ENCODE measurements at regions not wholly inside any gene's neighbourhood (a gene's known extent, or its start where the extent isn't known, plus 50 kb on each side); places are given as distances from the start of the nearest gene placed in this dataset.

GRCh38 chr1:235025422-235025984 is 103.1 kb downstream of the TOMM20 start:
- no peak for DNase-seq

DNA sequence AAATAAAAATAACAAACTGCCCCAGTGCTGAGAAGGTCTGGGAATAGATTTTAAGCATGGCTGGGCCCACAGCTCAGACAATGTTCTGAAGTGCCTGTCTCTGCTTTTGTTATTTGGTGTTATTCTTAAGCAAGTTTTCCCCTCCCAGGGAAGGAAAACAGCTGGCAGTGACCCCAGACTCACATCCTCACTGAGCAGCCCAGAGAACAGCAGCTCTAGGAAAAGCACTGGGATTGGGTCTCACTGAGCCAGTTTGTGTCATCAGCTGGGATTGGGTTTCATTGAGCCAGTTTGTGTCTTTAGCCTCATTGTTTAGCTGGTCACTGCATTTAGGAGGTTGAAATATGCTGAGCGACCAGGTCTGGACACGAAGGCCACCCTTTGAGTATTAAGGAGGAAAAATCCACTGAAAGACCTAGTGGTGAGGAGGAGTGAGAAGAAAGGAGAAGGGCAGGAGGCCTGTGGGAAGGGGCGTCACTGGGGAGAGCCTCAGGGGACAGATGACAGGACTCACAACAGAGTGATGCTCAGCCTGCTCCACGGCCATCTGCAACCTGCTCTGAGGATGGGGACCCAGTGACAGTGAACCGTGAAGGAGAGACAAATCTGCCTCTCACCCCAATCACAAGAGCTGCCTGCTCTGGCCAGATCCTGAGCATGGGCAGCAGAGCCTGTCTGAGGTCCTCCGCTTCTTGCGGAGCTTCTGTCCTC is 103.8 kb downstream of the TOMM20 start:
- no peak for DNase-seq

DNA sequence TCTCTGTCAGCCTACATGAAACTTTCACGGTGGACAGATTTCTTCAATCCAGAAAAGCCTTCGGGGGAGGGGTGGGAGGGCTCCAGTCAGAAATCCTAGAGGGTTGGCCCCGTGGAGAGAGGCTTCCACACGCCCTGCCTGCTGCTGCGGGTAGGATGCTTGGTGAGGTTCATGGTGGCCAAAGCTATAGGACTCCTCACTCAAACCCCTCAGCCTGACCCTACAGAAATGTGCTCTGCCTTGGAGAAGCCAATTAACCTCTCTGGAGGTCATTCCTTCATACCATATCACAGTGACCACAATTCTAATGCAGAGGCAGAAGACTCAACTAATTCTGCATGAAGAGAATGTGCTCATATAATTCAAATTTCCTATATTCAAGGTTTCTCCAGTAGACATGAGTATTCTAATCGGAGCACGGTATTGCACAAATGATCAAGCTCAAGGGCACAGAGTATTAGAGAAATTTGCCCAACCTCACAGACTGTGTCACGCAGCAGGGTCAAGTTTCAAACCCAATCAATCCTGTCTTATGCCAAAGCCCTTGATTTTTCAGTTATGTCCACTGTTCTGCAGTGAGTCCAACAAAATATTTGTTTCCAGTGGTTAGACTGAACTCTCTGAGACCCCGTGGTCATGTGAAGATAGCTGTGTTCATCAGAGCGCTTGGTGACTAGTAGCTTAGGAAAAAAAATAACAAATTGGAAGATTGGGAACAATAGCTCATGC is 104.8 kb downstream of the TOMM20 start:
- no peak for DNase-seq

DNA sequence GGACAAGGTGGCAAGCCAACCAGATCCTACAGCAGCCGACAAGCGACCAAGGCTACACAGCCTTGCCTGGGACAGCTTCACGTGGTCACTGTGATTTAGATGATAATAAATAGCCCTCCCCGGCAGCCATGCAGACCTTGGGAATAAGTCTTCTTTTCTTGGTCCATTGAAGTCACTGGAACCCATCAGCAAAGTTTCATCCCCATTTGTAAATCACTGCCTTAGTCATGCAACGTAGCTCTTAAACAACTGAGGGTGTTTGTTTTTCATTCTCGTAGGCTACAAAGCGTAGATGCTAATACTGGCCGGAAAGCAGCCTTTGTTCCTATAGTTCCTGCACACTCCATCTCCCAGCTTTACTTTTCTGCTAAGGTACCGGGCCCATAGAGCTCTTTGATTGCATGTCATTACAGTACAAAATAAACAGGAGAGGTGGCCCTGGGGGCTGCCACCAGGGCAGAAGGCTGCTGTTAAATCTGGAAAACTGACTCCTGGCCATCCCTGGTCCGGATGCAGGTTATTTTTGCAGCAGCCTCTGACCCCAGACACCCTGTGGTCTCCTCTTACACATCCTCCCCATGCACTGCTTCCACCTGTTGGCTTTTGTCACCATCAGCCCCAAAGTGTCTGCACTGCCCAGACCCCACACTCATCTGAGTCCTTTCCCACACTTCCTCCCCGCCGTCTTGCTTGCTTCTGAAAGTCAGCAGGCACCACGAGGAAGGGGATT is 105.5 kb downstream of the TOMM20 start:
- no peak for DNase-seq

DNA sequence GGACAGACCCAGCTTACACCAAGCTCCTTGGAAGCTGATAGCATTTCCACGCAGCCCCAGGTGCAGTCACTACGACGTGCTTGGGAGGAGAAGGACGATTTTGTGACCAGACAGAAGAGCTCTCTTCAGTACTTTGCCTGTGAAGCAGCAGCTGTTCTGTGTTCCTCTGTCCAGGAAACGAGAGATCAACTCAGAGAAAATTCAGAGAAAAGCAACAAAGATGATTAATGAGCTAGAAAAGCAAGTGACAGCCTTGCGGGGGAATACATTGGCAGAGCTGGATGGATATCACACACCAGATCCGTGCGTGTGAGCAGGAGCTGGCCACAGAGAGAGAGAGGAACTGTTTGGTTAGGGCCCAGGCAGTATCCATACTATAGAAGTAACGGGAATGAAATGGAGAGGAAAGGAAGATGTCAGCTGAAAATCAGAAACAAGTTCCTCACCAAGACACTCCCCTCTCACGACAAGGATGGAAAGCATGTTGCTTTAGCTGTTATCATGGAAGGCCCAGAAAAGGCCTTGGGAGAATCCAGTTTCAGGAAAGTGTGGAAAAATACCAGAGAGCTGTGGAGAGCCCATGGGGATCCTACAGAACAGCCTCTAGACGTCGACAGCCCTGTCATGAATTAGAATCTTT is 106.2 kb downstream of the TOMM20 start:
- no peak for DNase-seq

GRCh38 chr1:235021815-235022214 is 106.8 kb downstream of the TOMM20 start:
- no peak for DNase-seq

DNA sequence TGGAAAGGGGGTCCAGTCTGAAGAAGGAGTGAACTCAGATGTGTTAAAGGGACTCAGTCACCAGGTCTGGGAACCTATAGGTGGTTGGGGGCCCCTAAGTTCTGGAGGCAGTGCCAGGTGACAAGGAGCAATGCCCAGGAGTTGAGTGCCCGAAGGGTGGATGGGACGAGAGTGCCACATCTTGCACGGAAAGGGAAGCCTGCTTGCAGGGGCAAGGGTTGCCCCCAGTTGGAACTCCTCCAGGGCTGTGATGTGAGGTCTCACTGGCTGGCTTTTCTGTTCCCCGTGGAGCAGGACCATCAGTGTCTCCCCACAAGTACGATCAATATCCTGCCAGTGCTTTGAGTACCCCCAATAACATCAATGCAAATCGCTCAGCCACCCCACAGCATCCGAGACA is 107.3 kb downstream of the TOMM20 start:
- DNase-seq, result no peak

- no peak for DNase-seq
These were observed 108.7 kb downstream of the TOMM20 start for GRCh38 chr1:235019961-235020360.

DNA sequence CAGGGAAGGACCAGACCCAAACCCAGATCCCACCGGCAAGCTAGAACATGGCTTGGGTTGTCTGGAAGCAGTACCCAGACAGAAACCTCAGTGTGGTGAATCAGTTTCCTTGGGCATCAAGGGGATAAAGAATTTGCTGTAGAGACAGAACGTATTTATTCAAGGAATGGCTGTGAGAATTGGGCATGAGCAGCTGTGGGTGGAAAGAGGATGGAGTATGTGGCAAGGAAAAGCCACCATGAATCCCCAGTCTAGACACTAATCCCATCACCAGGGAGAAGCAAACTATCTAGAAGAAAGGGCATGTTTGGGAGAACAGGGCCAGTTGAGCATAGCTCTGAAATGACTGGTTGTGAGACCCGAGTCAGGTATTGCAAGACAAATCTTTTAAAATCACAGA is 109.2 kb downstream of the TOMM20 start:
- no peak for DNase-seq

DNA sequence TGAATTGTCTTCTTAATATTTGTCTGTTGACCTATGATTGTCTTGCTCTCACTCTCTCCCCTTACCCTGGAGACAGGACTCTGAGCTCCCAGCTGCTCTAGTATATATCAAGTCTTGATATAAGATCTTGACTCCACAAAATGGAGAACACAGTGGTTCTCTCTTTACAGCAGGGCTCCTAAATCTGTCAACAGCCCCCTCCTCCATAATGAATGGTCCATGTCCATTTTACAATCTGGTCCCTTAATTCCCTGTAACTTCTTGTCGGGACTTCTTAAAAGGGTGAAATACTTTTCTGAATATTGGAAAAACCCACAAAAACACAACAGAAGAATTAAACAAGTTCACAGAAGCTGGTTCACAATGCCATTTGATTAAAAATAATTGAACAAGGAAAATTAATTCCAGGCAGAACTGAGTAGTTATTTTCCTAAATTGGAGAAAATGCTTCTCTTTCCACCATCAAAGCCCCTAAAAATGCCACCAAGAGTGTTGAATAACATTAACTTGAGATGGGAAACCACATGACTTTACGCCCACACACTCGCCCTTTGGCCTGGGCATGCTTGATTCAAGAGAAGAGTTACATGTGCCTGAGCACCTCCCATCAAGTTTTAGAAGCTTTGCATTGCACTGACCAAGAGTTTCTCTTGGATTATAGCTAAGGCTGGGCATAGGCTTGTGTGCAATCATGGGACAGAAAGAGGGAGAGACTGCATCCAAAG is 109.8 kb downstream of the TOMM20 start:
- DNase-seq, result no peak

DNA sequence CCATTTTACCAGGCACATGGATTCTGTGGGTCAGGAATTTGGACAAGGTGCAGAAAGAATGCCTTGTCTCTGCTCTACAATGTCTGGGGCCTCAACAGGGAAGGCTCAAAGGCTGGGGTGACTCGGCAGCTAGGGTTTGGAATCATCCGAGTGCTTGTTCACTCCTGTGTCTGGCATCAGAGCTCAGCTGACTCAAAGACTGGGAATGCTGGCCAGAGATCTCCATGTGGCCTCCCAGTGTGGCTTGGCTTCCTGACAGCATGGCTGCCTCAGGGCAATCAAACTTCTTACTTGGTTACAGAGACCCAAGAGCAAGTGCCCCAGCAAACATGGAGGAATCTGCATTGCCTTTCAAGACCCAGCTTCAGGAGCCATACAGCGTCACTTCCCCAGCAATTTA is 110.5 kb downstream of the TOMM20 start:
- no peak for DNase-seq

DNA sequence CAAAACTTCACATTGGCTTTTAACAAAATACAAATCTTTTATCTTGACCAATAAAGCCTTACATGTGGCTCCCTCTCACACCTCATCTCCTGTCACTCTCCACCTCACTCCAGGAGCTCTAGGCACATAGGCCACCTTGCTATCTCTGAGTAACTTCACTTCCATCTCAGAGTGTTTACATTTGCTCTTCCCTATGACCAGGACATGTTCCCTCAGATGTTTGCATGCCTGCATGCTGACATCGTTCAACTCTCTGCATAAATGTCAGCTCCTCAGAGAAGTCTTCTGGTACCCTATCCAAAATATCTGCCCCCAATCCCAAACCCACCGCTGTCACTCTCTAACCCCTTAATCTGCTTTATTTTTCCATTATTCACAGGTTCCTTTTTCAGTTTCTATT is 110.9 kb downstream of the TOMM20 start:
- DNase-seq, result no peak

DNA sequence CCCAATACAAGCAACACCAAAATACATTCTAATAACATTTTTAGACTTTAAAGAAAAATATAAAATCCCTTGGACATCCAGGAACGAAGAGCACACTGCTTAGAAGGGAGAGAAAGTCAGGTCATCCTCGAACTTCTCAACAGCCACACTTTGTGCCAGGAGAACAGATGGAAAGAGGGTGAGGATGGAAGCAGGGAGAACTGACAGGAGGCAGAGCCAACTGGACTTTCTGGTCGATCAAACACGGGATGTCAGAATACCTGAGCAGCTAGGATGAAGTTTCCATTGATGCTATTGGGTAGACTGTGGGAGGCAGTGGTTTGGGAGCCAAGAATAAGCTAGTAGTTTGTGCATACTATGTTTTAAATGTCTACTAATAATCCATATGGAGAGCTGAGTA is 111.4 kb downstream of the TOMM20 start:
- no peak for DNase-seq

DNA sequence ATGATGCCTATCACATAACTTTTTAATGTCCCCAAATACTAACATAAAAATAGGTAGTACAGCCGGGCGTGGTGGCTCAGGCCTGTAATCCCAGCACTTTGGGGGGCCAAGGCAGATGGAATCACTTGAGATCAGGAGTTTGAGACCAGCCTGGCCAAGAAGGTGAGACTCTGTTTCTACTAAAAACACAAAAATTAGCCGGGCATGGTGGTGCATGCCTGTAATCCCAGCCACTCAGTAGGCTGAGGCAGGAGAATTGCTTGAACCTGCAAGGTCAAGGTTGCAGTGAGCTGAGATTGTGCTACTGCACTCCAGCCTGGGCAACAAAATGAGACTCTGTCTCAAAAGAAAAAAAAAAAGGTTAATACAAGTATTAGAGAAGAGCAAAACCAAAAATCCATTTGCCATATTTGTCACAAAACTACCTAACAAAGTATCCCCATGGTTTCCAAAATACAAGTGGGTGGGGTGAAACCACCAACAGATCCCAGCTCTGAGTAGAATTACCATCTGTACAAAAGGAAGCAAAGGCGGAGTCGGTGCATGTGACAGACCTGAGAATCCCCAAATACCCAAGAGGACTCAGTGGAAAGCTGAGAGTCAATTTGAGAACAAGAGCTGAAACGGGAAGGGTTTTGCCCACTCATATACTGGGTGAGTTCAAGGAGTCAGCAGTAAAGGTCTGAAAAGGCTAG is 113.2 kb downstream of the TOMM20 start:
- no peak for DNase-seq

GRCh38 chr1:235014756-235015155 is 113.9 kb downstream of the TOMM20 start:
- no peak for DNase-seq

DNA sequence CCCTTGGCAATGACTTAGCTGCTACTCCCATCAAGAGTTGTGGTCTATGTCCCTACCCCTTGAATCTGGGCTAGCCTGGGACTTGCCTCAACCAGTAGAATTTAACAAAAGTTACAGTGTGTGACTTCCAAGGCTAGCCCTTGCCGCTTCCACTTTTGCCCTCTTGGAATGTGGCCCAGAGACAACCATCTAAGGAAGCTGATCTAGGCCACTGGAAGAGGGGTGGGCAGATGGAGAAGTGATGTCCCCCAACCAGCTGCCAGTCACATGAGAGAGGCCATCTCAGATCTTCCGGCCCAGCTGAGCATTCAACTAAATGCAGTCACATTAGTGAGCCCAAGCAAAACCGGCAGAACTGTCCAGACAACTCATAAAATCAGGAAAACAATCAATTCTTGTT is 115.1 kb downstream of the TOMM20 start:
- no peak for DNase-seq

DNA sequence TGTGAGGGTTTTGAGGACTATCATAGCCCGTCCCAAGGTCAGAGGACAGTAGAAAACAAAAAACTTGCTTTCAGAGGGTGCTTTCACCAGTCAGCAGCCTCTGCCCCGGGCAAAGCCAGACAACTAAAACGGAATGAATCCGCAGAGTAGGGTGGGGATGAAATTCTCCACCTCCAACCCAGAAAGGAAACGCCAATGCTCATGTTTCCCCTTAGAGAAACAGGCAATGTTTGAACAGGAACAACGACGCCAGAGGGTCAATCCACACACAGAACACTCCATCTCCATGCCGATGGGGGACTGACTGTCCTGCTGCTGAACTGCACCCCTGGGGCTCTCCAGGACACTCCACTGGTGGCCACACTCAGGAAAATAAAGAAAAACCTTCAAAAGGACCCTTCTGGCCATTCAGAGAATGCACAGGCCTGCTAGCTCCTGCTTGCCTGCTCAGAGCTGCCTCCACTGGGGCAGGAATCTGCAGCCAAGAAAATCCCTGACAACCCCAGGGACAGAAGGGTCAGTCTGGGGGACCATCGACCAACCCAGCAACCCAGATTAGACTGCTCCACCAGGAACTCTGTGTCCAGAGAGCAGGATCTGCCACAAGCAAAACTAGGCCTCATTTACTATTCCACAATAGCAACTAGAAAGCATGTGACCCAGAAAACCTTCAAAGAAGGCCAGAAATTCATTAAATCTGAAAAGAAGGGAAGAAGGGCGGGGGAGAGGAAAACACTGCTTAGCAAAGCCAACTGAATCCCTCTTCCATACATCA is 116.0 kb downstream of the TOMM20 start:
- DNase-seq, result no peak

DNA sequence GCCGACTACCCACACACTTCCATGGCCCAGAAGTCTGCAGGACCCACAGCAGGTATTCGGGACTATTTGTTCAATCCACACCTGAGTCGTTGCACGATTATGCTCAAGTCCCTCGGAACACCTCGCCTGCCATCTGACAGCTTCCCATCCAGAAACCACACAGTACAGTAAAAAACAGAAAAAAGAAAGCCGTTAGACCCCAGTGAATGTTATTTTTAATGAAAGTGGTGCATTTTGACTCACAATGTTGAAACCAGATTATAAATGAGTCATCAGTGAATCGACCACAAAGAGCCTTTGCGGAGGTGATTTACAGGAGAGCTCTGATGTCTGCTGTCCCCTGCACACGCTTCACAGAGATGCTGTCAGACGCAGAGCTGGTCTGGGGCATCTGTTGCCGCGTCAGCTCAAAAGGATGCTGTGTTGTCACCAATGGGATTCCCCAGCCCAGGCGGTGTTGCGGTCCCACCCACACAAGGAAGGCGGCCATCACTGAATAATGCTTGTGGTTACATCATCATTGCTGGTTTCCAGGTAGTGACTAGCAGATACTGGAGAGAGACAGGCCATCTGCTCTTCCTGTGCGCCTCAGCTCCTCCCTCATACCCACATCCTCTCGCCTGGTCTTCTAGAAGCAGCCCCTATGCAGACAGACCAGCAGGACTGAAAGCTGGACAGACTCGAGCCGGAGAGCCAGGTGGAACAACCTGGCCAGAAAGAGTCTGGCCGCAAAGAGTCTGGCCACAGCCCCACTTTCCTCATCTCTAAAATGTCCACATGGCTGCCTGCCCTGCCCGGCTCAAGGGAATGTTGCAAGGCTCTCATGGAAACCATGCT is 116.8 kb downstream of the TOMM20 start:
- no peak for DNase-seq

DNA sequence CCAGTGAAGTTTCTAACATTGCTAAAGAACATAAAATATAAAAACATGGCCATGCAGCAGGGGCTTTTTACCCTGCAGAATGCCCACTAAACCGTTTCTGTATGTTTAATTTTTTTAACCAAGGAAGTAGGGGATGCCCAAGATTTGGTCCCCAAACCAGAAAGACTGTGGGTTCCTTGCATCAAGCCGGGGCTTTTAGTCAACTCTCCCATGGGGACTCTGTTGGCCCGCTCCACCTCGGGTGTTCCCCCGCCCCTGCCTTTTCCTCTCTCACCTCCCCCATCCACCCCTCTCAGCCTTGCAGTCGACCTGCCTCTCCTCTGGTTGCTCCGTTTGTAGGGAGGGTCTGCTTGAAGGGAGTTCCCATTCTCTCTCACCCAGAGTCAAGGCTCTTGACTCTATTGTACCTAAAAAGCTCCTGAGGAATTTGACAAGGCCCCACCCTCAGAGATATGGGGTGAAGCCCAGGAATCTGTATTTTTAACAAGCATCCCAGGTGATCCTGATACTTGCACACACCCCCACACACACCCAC is 117.5 kb downstream of the TOMM20 start:
- DNase-seq, result no peak

Data from NCI-H1436 treated with DMSO at 0.1 percent for 48 hours (cell line).